Uterus (tissue), 3 donors: ENCODE measurements at regions not wholly inside any gene's neighbourhood (a gene's known extent, or its start where the extent isn't known, plus 50 kb on each side); places are given as distances from the start of the nearest gene placed in this dataset.

Experiments used
- DNase-seq, 2 donors: peaks; one replicate each; pipeline ENCODE4 v3.0.0-alpha.2; 2019 to 2020
- H3K27ac ChIP-seq, 2 donors: fragments of 200-600 bp; sonication (generic); 1 replicate in 1 of 2; 2 replicates in 1 of 2; pipeline ENCODE4 v1.5.1; 2016 to 2018
- H3K27me3 ChIP-seq, 2 donors: fragments of 200-600 bp; sonication (generic); one replicate each; pipeline ENCODE4 v1.5.1; 2018 to 2019; ENCODE audit warnings: control low read depth in 1 of 2
- H3K36me3 ChIP-seq, 2 donors: fragments of 200-600 bp; sonication (generic); one replicate each; pipeline ENCODE4 v1.5.1; 2019; ENCODE audit warnings: control low read depth in 1 of 2
- H3K4me1 ChIP-seq, 2 donors: fragments of 200-600 bp; sonication (generic); one replicate each; pipeline ENCODE4 v1.5.1; 2018 to 2019; ENCODE audit warnings: control low read depth in 1 of 2
- H3K4me3 ChIP-seq, 2 donors: fragments of 200-600 bp; sonication (generic); 1 replicate in 1 of 2; 2 replicates in 1 of 2; pipeline ENCODE4 v1.5.1; 2018 to 2019; ENCODE audit warnings: mild to moderate bottlenecking in 1 of 2
- H3K9me3 ChIP-seq, 2 donors: fragments of 200-600 bp; sonication (generic); one replicate each; pipeline ENCODE4 v1.5.1; 2019; ENCODE audit warnings: control low read depth in 1 of 2
- CTCF ChIP-seq, 4 experiments: fragments of 200-600 bp in 2 of 4; fragments of 450-650 bp in 2 of 4; sonication (generic) in 2 of 4; IDR thresholded peaks; one replicate each; pipeline ENCODE4 v1.5.1; 2016 to 2019; ENCODE audit warnings: antibody characterized with exemption in 4 of 4, mild to moderate bottlenecking in 2 of 4, moderate library complexity in 1 of 4
- POLR2A ChIP-seq, 2 donors: fragments of 450-650 bp; IDR thresholded peaks; one replicate each; pipeline ENCODE4 v1.6.1; 2016; ENCODE audit warnings: antibody characterized with exemption in 2 of 2, mild to moderate bottlenecking in 1 of 2, moderate library complexity in 1 of 2
- intact Hi-C: fragments of 100-400 bp; cut with DNase I; formaldehyde crosslinking; loops from one replicate; pipeline ENCODE4 v1.15.1; 2023; ENCODE audit warnings: low total_unique reads
- donor health status: DM: yes; HTN: yes; CAD: no.

DNA sequence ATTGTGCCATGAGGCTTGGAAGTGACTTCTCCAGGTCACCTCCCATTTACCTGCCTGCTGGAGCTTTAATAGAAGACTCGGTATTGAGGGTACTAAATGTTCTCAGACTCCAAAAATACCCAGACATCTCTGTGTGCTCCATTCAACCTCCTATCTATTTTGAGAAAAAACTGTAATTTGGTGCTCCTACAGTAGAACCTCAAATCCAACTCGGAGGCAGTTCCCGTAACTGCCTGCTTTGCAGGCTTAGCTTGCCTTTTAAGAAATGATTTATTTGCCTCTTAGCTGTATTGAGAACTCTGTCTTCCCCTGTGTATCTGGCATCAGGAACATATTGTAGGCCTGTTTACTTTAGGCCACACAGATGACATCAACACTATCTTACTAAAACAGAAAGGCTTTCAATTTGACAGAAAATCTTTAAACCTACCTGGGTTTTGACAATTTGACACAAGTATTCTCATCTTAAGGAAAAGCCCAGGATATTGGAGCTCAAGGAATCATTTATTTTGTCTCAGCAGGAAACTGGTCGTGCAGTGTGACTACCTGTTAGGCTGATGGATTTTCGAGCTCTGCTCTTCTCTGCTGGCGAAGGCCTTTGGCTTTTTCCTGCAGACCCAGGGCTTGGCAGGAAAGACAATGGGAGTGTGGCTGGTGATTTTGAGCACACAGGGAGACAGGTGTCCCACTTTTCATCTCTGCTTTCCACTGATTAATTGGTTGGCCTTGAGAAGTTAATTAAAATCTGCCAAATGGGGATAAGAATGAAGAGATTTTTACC, 314.8 kb downstream of the SNAPC1 start:
- Histone ChIP-seq H3K4me1 (no peaks in the 10 kb centered on the region), H3K9me3 (no peaks in the 10 kb centered on the region), H3K4me3 (no peak overlapping the region), H3K36me3 (no peaks in the 10 kb centered on the region), H3K27me3 (no peaks in the 10 kb centered on the region), H3K27ac (no peak overlapping the region)
- TF ChIP-seq CTCF (IDR thresholded peaks at IDR 0.05) (no peak), POLR2A (IDR thresholded peaks at IDR 0.05) (no peak)
- intact Hi-C loops: no loop called here
- DNase-seq: no peak

GRCh38 chr14:62077676-62078261, 315.5 kb downstream of the SNAPC1 start:
- Histone ChIP-seq H3K36me3 (no peaks in the 10 kb centered on the region), H3K27me3 (no peaks in the 10 kb centered on the region), H3K9me3 (no peaks in the 10 kb centered on the region), H3K27ac (no peak overlapping the region), H3K4me1 (no peaks in the 10 kb centered on the region), H3K4me3 (no peak overlapping the region)
- TF ChIP-seq CTCF (IDR thresholded peaks at IDR 0.05) (no peak), POLR2A (IDR thresholded peaks at IDR 0.05) (no peak)
- DNase-seq: no peak
- intact Hi-C loops: no loop called here

GRCh38 chr14:62079038-62079437, 316.8 kb downstream of the SNAPC1 start:
- no peak overlapping the region for H3K27ac ChIP-seq
- no peak for TF ChIP-seq CTCF (IDR thresholded peaks at IDR 0.05)
- TF ChIP-seq POLR2A (IDR thresholded peaks at IDR 0.05): no peak
- DNase-seq: no peak
- no peak overlapping the region for H3K4me3 ChIP-seq
- no peaks in the 10 kb centered on the region for H3K4me1 ChIP-seq
- H3K36me3 ChIP-seq: no peaks in the 10 kb centered on the region
- H3K9me3 ChIP-seq: no peaks in the 10 kb centered on the region
- intact Hi-C loops: no loop called here
- H3K27me3 ChIP-seq: no peaks in the 10 kb centered on the region

DNA sequence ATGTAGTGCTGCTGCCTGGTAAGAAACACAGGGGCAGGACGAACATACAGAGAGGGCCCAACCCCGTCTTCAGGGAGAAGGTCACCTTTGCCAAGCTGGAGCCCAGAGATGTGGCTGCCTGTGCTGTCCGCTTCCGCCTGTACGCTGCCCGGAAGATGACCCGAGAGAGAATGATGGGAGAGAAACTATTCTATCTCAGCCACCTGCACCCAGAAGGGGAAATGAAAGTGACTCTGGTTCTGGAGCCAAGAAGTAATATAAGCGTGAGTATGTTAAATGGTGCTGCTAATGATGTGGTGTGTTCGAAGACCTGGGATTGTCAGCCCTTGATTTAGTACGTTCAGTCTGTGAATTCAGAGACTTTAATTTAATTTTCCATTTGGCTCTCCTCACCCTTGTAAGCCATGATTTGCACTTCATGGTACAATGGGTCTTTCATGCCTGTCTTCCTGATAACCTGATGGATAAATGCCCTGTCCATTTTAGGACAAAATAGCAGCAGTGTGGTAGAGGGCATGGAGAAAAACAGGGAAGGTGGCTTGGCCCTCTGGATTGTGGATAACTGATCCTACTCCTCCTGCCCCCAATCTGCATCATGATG, 318.9 kb downstream of the SNAPC1 start:
- no peak for TF ChIP-seq POLR2A (IDR thresholded peaks at IDR 0.05)
- TF ChIP-seq CTCF (IDR thresholded peaks at IDR 0.05): no peak
- Histone ChIP-seq H3K27ac (no peak overlapping the region), H3K9me3 (no peaks in the 10 kb centered on the region), H3K27me3 (no peaks in the 10 kb centered on the region), H3K4me1 (no peaks in the 10 kb centered on the region), H3K4me3 (no peak overlapping the region), H3K36me3 (no peaks in the 10 kb centered on the region)
- no peak for DNase-seq
- intact Hi-C loops: no loop called here

DNA sequence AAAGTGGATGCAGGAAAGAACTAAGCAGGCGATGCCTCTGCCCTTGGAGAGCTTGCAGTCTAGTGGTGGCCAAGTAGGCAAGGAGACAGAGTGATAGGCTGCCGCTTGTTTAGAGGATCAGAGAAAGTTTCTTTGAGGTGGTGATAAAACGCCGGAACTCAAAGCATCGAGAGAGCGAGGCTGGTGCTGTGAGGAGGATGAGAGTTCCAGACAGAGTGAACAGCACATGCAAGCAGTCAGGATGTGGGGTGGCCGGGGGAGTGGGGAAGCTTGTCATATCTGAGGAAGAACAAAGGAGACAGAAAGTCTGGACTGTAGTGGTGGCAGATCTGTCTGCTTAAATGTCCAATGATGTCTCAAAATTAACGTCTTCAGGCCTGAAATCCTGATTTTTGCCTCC, 319.7 kb downstream of the SNAPC1 start:
- Histone ChIP-seq H3K4me1 (no peaks in the 10 kb centered on the region), H3K9me3 (no peaks in the 10 kb centered on the region), H3K27ac (no peak overlapping the region), H3K36me3 (no peaks in the 10 kb centered on the region), H3K27me3 (no peaks in the 10 kb centered on the region), H3K4me3 (no peak overlapping the region)
- TF ChIP-seq POLR2A (IDR thresholded peaks at IDR 0.05) (no peak), CTCF (IDR thresholded peaks at IDR 0.05) (no peak)
- no peak for DNase-seq
- intact Hi-C loops: no loop called here
